WERI-Rb-1 (cell line): ENCODE measurements at regions not wholly inside any gene's neighbourhood (a gene's known extent, or its start where the extent isn't known, plus 50 kb on each side); places are given as distances from the start of the nearest gene placed in this dataset.

Experiments
- DNase-seq: peaks from one replicate; pipeline ENCODE4 v3.0.0-alpha.2; 2020
- H3K27ac ChIP-seq: fragments of 250-450 bp; sonication (Bioruptor Pico); 2 replicates; pipeline ENCODE4 v1.5.1; 2020; ENCODE audit warnings: mild to moderate bottlenecking, moderate library complexity
- H3K27me3 ChIP-seq: fragments of 250-450 bp; sonication (Bioruptor Pico); 2 replicates; pipeline ENCODE4 v1.5.1; 2021; ENCODE audit warnings: mild to moderate bottlenecking, low read depth, moderate library complexity; ENCODE audit not compliant: insufficient read depth, severe bottlenecking
- H3K36me3 ChIP-seq: fragments of 250-450 bp; sonication (Bioruptor Pico); 2 replicates; pipeline ENCODE4 v1.5.1; 2020; ENCODE audit warnings: mild to moderate bottlenecking, moderate library complexity
- H3K4me3 ChIP-seq: 2 replicates; pipeline ENCODE4 v1.5.1; 2011; ENCODE audit warnings: low read depth, mild to moderate bottlenecking, control low read depth, low read length
- H3K9me3 ChIP-seq: fragments of 250-450 bp; sonication (Bioruptor Pico); 2 replicates; pipeline ENCODE4 v1.5.1; 2021; ENCODE audit warnings: mild to moderate bottlenecking, moderate library complexity; ENCODE audit not compliant: severe bottlenecking
- TF ChIP-seq, protein P1 (sequence below): IDR thresholded peaks from 2 replicates; pipeline ENCODE4 v1.5.1; 2011; ENCODE audit warnings: low read depth, mild to moderate bottlenecking, control low read depth, inconsistent platforms, low read length

DNA sequence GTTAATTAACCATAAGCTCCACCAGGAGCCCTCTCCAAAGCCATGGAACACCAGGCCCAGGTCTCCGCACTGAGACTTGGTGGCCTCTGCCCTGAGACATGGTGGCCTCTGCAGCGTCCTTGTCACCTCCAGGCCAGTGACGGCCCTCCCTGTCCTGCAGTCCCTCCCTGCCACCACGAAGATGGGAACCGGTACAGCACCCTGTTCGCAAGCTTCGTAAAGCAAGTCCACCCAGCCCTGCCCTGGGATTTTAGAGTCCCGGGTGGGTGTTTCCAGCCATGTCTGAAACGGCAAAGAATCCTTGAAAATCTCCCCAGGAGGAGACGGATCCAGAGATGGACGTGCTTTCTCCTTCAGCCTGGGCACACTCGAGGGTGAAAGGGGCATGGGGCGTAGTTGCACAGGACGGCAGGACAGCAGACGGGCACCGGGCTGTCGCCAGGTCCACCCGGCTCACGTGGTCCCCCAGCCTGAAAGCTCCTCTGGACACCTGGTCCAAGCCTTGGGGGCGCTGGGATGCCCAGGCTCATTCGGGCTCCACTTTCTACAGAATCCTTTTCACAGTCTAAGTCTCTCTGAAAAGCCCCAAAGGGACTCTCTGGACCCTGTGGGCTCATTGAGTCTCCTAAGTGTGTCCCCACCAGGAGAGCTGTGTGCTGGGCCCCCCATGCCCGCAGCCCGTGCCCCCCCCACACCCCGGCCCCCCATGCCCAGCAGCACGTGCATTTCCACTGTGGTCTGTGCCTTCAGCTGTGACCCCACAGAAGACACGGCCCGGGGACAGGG lies 456.2 kb downstream of the BRD1 start:
- Histone ChIP-seq H3K4me3 (no peak overlapping the region), H3K27ac (no peak overlapping the region), H3K9me3 (no peaks in the 10 kb centered on the region), H3K27me3 (no peaks in the 10 kb centered on the region), H3K36me3 (no peaks in the 10 kb centered on the region)
- no peak for DNase-seq
- TF ChIP-seq, protein P1, sequence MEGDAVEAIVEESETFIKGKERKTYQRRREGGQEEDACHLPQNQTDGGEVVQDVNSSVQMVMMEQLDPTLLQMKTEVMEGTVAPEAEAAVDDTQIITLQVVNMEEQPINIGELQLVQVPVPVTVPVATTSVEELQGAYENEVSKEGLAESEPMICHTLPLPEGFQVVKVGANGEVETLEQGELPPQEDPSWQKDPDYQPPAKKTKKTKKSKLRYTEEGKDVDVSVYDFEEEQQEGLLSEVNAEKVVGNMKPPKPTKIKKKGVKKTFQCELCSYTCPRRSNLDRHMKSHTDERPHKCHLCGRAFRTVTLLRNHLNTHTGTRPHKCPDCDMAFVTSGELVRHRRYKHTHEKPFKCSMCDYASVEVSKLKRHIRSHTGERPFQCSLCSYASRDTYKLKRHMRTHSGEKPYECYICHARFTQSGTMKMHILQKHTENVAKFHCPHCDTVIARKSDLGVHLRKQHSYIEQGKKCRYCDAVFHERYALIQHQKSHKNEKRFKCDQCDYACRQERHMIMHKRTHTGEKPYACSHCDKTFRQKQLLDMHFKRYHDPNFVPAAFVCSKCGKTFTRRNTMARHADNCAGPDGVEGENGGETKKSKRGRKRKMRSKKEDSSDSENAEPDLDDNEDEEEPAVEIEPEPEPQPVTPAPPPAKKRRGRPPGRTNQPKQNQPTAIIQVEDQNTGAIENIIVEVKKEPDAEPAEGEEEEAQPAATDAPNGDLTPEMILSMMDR = no peak

DNA sequence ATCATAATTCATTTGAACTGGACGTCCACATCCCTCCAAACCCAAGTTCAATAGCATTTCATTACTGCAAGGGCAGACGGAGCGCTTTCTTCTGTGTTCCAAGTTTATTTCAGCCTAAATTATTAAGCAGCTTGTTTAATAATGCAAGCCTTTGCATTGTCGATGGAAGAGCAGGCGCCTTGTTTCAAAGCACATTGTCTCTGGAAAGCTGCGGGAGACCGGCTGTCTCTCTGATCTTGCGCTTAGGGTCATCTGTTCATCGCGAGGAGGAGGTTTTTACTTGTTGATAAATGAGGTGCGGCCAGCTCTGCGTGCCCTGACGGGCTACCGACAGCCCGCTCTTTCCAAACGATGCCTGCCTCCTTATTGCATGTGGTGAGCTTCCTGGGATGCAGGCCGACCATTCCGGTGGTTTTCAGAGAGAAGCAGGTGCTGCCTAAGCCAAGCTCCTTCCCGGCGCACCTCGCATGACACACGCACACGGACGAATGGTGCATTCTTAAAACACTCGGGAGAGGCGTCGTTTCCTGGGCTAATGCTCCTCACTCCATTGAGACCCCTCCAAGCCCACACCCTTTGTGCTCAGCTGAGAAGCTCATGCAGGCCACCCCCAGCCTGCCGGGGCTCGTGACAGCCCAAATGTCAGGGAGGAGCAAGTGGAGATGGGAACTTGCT lies 456.9 kb downstream of the BRD1 start:
- H3K27me3 ChIP-seq = no peaks in the 10 kb centered on the region
- H3K36me3 ChIP-seq = no peaks in the 10 kb centered on the region
- no peak overlapping the region for H3K27ac ChIP-seq
- TF ChIP-seq, protein P1 = no peak
- H3K9me3 ChIP-seq = no peaks in the 10 kb centered on the region
- DNase-seq = no peak
- H3K4me3 ChIP-seq = no peak overlapping the region

DNA sequence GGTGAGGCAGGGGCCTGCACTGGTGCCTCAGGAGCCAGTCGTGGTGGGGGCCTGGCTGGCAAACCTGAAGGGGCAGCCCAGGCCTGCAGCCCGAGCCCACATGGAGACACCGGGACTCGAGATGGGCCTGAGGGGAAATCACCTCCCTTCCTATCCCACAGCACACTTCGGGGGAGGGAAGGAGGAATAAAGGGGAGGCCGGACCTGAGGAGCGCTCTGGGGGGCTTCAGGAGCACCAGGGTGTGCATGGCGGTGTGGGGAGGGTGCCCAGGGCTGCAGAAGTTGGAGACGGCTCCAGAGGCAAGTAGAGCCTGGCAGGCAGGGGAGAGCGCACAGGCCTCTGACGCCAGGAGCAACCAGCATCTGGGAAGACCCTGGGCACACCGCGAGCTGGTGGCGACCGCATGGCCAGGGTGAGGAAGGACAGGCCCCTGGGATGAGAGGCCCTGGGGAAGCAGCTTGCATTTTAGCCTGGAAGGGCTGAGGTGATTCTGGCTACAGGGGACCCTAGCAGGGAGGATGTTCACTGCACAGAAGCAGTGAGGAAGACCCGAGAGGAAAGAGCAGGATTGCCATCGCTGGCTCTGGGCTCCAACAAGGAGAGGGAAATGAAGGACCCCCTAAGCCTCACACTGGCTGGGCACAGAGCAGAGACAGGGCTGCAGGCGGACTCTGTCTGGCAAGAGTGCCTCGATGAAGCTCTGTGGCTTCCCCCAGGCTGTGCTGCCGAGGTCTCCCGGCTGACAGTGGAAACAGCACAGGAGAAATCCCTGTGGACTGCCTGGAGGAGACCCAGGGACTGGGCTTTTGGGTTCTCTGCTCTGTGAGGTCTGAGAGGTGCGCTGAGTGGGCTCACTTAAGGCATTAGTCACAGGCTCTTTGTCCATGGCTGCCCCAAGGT lies 457.7 kb downstream of the BRD1 start:
- DNase-seq = no peak
- no peaks in the 10 kb centered on the region for H3K36me3 ChIP-seq
- H3K27me3 ChIP-seq = no peaks in the 10 kb centered on the region
- no peak overlapping the region for H3K27ac ChIP-seq
- no peaks in the 10 kb centered on the region for H3K9me3 ChIP-seq
- TF ChIP-seq, protein P1 = no peak
- no peak overlapping the region for H3K4me3 ChIP-seq

DNA sequence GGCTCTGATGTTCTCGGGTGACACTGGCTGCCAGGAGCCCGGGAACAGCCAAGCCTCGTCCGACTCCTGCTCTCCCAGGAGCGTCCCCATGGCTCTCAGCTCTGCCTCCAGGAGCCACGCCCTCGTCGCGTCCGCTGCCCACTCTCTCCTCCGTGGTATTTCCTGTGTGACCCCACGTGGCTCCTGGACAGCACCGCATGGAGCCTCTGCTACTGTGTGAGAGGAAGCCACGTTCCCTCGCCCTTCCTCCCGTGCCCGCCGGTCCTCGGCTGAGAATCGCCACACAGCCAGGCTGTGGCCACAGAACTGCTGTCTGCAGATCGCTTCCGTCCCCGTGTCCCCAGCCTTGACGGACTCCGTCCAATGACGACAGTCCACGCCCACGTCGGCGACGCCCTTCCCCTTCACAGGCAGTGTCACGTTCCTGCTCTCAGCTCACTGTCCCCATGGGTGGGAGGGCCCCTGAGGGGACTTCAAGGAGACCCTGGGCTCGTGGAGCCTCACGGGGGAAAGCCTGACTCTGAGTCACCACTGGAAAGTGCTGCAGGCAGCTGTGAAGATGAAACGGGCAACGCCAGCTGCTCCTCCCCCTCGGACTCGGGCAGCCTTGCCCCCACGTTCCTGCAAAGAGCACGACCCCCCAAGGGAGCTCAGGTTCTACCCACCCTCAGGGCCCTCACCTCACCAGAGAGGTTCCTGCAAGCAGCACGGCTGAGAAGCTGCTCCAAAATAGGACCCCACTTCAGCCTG lies 458.5 kb downstream of the BRD1 start:
- H3K36me3 ChIP-seq = no peaks in the 10 kb centered on the region
- H3K27ac ChIP-seq = no peak overlapping the region
- H3K27me3 ChIP-seq = no peaks in the 10 kb centered on the region
- TF ChIP-seq, protein P1 = no peak
- no peak overlapping the region for H3K4me3 ChIP-seq
- DNase-seq = no peak
- no peaks in the 10 kb centered on the region for H3K9me3 ChIP-seq

DNA sequence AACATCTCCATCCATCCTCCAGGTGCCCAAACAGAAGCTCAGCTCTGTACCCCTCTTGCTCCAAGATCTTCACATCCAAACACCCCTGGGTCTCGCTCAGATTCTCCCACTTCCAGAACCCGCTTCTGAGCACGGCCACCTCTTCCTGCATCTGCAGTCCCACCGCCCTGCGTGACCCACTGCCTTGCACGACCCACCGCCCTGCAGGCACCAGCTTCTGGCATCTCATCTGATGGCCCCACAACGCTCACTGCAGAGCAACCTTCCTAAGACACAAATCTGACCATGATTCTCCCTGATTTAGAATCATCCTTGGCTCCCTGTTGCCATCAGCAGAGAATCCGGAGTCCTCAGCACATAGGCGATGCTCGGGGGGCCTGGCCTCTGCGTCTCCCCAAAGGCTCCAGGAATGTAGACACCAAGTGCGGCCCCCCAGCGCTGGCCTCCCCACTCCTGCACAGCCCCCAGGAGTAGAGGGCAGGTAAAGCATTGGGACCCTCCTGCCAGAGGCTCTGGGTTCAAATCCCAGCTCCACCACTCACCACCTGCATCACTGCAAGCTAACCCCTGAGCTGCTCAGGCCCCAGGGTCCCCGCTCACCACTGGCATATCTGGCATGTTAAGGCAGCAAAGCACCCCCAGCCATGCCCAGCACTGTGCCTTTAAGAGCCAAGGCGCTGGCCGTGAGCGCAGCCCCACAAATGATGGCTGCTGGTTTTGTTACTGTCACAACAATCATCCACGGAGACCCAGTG lies 459.3 kb downstream of the BRD1 start:
- no peak overlapping the region for H3K27ac ChIP-seq
- no peaks in the 10 kb centered on the region for H3K36me3 ChIP-seq
- H3K9me3 ChIP-seq = no peaks in the 10 kb centered on the region
- H3K27me3 ChIP-seq = no peaks in the 10 kb centered on the region
- no peak for DNase-seq
- no peak overlapping the region for H3K4me3 ChIP-seq
- TF ChIP-seq, protein P1 = no peak
